ENCODE measurements at regions not wholly inside any gene's neighbourhood (a gene's known extent, or its start where the extent isn't known, plus 50 kb on each side); places are given as distances from the start of the nearest gene placed in this dataset.
A peak's percentile ranks its signal among the peaks of the same experiment; 100 is the strongest.

GRCh38 chr13:94933230-94933751, 220.9 kb upstream of the SOX21 start:
- TF ChIP-seq GATA3 (IDR thresholded peaks at IDR 0.05; ENCODE audit: low read depth, low read length) (no peak), GATA2 (IDR thresholded peaks at IDR 0.05; ENCODE audit: low read depth, low read length) (no peak)

- TF ChIP-seq GATA3 (IDR thresholded peaks at IDR 0.05; ENCODE audit: low read depth, low read length) (peak; percentile 72; the same call in 1 of the 2 replicates), GATA2 (IDR thresholded peaks at IDR 0.05; ENCODE audit: low read depth, low read length) (peak; percentile 71)
Observed at GRCh38 chr13:94928127-94928775, 215.9 kb upstream of the SOX21 start.

- TF ChIP-seq GATA3 (IDR thresholded peaks at IDR 0.05; ENCODE audit: low read depth, low read length) (no peak), GATA2 (IDR thresholded peaks at IDR 0.05; ENCODE audit: low read depth, low read length) (no peak)
Observed at GRCh38 chr13:94925263-94925662, 212.9 kb upstream of the SOX21 start.

- no peak for TF ChIP-seq GATA3 (IDR thresholded peaks at IDR 0.05; ENCODE audit: low read depth, low read length)
- no peak for TF ChIP-seq GATA2 (IDR thresholded peaks at IDR 0.05; ENCODE audit: low read depth, low read length)
Observed at GRCh38 chr13:94921181-94921580, 208.8 kb upstream of the SOX21 start.

- TF ChIP-seq GATA3 (IDR thresholded peaks at IDR 0.05; ENCODE audit: low read depth, low read length) (no peak), GATA2 (IDR thresholded peaks at IDR 0.05; ENCODE audit: low read depth, low read length) (no peak)
Observed at GRCh38 chr13:94920578-94920977, 208.2 kb upstream of the SOX21 start.

- no peak for TF ChIP-seq GATA3 (IDR thresholded peaks at IDR 0.05; ENCODE audit: low read depth, low read length)
- no peak for TF ChIP-seq GATA2 (IDR thresholded peaks at IDR 0.05; ENCODE audit: low read depth, low read length)
Observed at GRCh38 chr13:94917824-94918223, 205.5 kb upstream of the SOX21 start.

- TF ChIP-seq GATA2 (IDR thresholded peaks at IDR 0.05; ENCODE audit: low read depth, low read length) (no peak), GATA3 (IDR thresholded peaks at IDR 0.05; ENCODE audit: low read depth, low read length) (no peak)
Observed at GRCh38 chr13:94914895-94915294, 202.6 kb upstream of the SOX21 start.

GRCh38 chr13:94906605-94907004, 194.3 kb upstream of the SOX21 start:
- no peak for TF ChIP-seq GATA2 (IDR thresholded peaks at IDR 0.05; ENCODE audit: low read depth, low read length)
- no peak for TF ChIP-seq GATA3 (IDR thresholded peaks at IDR 0.05; ENCODE audit: low read depth, low read length)

GRCh38 chr13:94902722-94903407, 190.5 kb upstream of the SOX21 start:
- TF ChIP-seq GATA2 (IDR thresholded peaks at IDR 0.05; ENCODE audit: low read depth, low read length), result no peak

- TF ChIP-seq GATA3 (IDR thresholded peaks at IDR 0.05; ENCODE audit: low read depth, low read length), result no peak
- no peak for TF ChIP-seq GATA2 (IDR thresholded peaks at IDR 0.05; ENCODE audit: low read depth, low read length)
Observed at GRCh38 chr13:94901070-94901469, 188.7 kb upstream of the SOX21 start.

- TF ChIP-seq GATA3 (IDR thresholded peaks at IDR 0.05; ENCODE audit: low read depth, low read length) (no peak), GATA2 (IDR thresholded peaks at IDR 0.05; ENCODE audit: low read depth, low read length) (no peak)
Observed at GRCh38 chr13:94896719-94897317, 184.5 kb upstream of the SOX21 start.

- no peak for TF ChIP-seq GATA3 (IDR thresholded peaks at IDR 0.05; ENCODE audit: low read depth, low read length)
Observed at GRCh38 chr13:94896238-94896637, 183.9 kb upstream of the SOX21 start.

GRCh38 chr13:94886191-94886590, 173.8 kb upstream of the SOX21 start:
- no peak for TF ChIP-seq GATA2 (IDR thresholded peaks at IDR 0.05; ENCODE audit: low read depth, low read length)
- no peak for TF ChIP-seq GATA3 (IDR thresholded peaks at IDR 0.05; ENCODE audit: low read depth, low read length)

- TF ChIP-seq GATA2 (IDR thresholded peaks at IDR 0.05; ENCODE audit: low read depth, low read length), result no peak
Observed at GRCh38 chr13:94880463-94880862, 168.1 kb upstream of the SOX21 start.

- TF ChIP-seq GATA2 (IDR thresholded peaks at IDR 0.05; ENCODE audit: low read depth, low read length), result no peak
- TF ChIP-seq GATA3 (IDR thresholded peaks at IDR 0.05; ENCODE audit: low read depth, low read length), result no peak
Observed at GRCh38 chr13:94878602-94879165, 166.3 kb upstream of the SOX21 start.
